Esophagus muscularis mucosa (tissue), 3 donors: ENCODE measurements at regions not wholly inside any gene's neighbourhood (a gene's known extent, or its start where the extent isn't known, plus 50 kb on each side); places are given as distances from the start of the nearest gene placed in this dataset.

Source experiments
- POLR2A ChIP-seq: fragments of 450-650 bp; IDR thresholded peaks from one replicate; pipeline ENCODE4 v1.6.1; 2017; ENCODE audit warnings: antibody characterized with exemption, moderate library complexity, mild to moderate bottlenecking, low read depth
- POLR2AphosphoS5 ChIP-seq, 2 donors: sonication (generic); formaldehyde crosslinking; IDR thresholded peaks; one replicate each; pipeline ENCODE4 v1.6.1; 2017; ENCODE audit warnings: antibody characterized with exemption in 2 of 2
- TF ChIP-seq, protein P1 (sequence below), 3 experiments: fragments of 200-600 bp in 2 of 3; fragments of 450-650 bp in 1 of 3; sonication (generic) in 2 of 3; IDR thresholded peaks; one replicate each; pipeline ENCODE4 v1.5.1; 2017 to 2019; ENCODE audit warnings: antibody characterized with exemption in 3 of 3, mild to moderate bottlenecking in 2 of 3, moderate library complexity in 1 of 3

DNA sequence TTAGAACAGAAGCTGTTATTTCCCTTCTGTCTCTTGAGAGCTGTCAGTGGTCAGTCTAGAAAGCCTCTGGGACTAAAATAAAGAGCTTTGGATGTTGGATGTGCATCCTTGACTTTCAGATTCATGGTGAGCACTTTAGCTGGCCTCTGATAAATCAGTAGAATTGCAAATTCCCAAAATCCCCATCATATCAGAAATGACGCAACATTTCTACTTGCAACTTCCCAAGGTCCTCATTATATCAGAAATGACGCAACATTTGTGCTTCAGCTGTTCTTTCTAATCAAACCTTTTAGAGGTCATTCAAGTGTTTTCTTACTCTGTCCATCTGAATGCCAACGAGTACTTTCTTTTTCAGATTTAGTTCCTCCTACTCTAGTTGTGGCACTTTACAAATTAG is 167.3 kb upstream of the MOCS2 start:
- TF ChIP-seq POLR2A (no peak), POLR2AphosphoS5 (IDR thresholded peaks at IDR 0.05) (no peak)
- TF ChIP-seq, protein P1, sequence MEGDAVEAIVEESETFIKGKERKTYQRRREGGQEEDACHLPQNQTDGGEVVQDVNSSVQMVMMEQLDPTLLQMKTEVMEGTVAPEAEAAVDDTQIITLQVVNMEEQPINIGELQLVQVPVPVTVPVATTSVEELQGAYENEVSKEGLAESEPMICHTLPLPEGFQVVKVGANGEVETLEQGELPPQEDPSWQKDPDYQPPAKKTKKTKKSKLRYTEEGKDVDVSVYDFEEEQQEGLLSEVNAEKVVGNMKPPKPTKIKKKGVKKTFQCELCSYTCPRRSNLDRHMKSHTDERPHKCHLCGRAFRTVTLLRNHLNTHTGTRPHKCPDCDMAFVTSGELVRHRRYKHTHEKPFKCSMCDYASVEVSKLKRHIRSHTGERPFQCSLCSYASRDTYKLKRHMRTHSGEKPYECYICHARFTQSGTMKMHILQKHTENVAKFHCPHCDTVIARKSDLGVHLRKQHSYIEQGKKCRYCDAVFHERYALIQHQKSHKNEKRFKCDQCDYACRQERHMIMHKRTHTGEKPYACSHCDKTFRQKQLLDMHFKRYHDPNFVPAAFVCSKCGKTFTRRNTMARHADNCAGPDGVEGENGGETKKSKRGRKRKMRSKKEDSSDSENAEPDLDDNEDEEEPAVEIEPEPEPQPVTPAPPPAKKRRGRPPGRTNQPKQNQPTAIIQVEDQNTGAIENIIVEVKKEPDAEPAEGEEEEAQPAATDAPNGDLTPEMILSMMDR (IDR thresholded peaks at IDR 0.05): no peak
